HepG2 (cell line): ENCODE measurements at regions not wholly inside any gene's neighbourhood (a gene's known extent, or its start where the extent isn't known, plus 50 kb on each side); places are given as distances from the start of the nearest gene placed in this dataset.
A peak's percentile ranks its signal among the peaks of the same experiment; 100 is the strongest.
"Not testable (repeated sequence)": the region's sequence is repeated elsewhere in the genome, so short reads cannot be mapped to it uniquely, and the experiment has no call there.

ENCODE experiments used
- ATAC-seq: fragments of 200-7000 bp; cut with Tn5 transposase; 3 replicates; pipeline ENCODE4 v1.9.1; 2020; ENCODE audit warnings: mild to moderate bottlenecking, moderate library complexity
- BruUV-seq: library from RNA; stranded (reverse); fragments of 400-500 nt; replicated peaks from 2 replicates; lab custom pipeline; 2021; lab: Mats Ljungman, UMichigan
- CTCF ChIA-PET: fragments of 300-600 bp; formaldehyde crosslinking; extraction: SDS; loops from one replicate; lab custom pipeline; 2021; ENCODE audit warnings: low total read pairs, inconsistent platforms, low intra/inter-chr PET ratio; lab: Yijun Ruan, JAX
- POLR2A ChIA-PET: fragments of 350-600 bp; sonication (Branson Sonifier 250); formaldehyde crosslinking; loops from one replicate; lab custom pipeline; 2020; ENCODE audit warnings: antibody characterized with exemption, inconsistent platforms; lab: Yijun Ruan, JAX
- DNase-seq: peaks from one replicate; pipeline ENCODE4 v3.0.0-alpha.2; 2015; ENCODE audit warnings: low spot score
- FAIRE-seq: peaks from 3 replicates; lab custom pipeline; 2011; peaks lifted over from hg19 to GRCh38; lab: Jason Lieb, UNC
- H2AFZ ChIP-seq: one replicate; pipeline ENCODE4 v1.6.1; 2011; ENCODE audit warnings: low read length, inconsistent platforms
- H3K27ac ChIP-seq: fragments of 300-600 bp; 3 replicates; pipeline ENCODE4 v1.8.0; 2011; ENCODE audit warnings: mixed run types, mild to moderate bottlenecking, mixed read lengths, low read length, inconsistent platforms; ENCODE audit not compliant: insufficient read depth; ENCODE audit errors: extremely low read length
- H3K27me3 ChIP-seq, 2 experiments: fragments of 200-600 bp in 1 of 2; 2 replicates in 1 of 2; 3 replicates in 1 of 2; pipeline versions ENCODE4 v1.6.0 to v1.8.0; 2011; ENCODE audit warnings: low read length in 2 of 2, mild to moderate bottlenecking in 2 of 2, moderate library complexity in 2 of 2, inconsistent platforms in 1 of 2; ENCODE audit not compliant: insufficient read depth in 2 of 2, control insufficient read depth in 1 of 2
- H3K36me3 ChIP-seq, 2 experiments: fragments of 200-600 bp in 1 of 2; replicated peaks in 1 of 2; 2 replicates in 1 of 2; 3 replicates in 1 of 2; pipeline versions ENCODE4 v1.5.1 to v1.8.0; 2011; ENCODE audit warnings: low read length in 2 of 2, inconsistent platforms in 1 of 2; ENCODE audit not compliant: insufficient read depth in 2 of 2, control insufficient read depth in 1 of 2
- H3K4me1 ChIP-seq: 2 replicates; pipeline ENCODE4 v1.5.1; 2012; ENCODE audit warnings: low read length, inconsistent platforms; ENCODE audit not compliant: insufficient read depth
- H3K4me2 ChIP-seq: 2 replicates; pipeline ENCODE4 v1.6.0; 2011; ENCODE audit warnings: low read depth, low read length, inconsistent platforms
- H3K4me3 ChIP-seq, 3 experiments: fragments of 200-600 bp in 1 of 3; sonication (generic), shearing (Covaris generic) in 1 of 3; replicated peaks in 1 of 3; 2 replicates each; pipeline ENCODE4 v1.5.1; 2011 to 2016; ENCODE audit warnings: low read length in 3 of 3, inconsistent platforms in 2 of 3, low read depth in 2 of 3, mild to moderate bottlenecking in 2 of 3, control low read depth in 1 of 3, mixed read lengths in 1 of 3; ENCODE audit not compliant: insufficient read depth in 1 of 3
- H3K79me2 ChIP-seq: one replicate; pipeline ENCODE4 v1.6.1; 2011; ENCODE audit warnings: low read length, inconsistent platforms; ENCODE audit not compliant: insufficient read depth
- H3K9ac ChIP-seq: 2 replicates; pipeline ENCODE4 v1.6.0; 2011; ENCODE audit warnings: mild to moderate bottlenecking, low read depth, low read length, inconsistent platforms; ENCODE audit not compliant: insufficient read depth
- H3K9me3 ChIP-seq: 2 replicates; pipeline ENCODE4 v1.5.1; 2012; ENCODE audit warnings: mild to moderate bottlenecking, low read length
- H4K20me1 ChIP-seq: 2 replicates; pipeline ENCODE4 v1.6.0; 2011; ENCODE audit warnings: inconsistent platforms, mild to moderate bottlenecking, low read length, moderate library complexity; ENCODE audit not compliant: insufficient read depth
- CEBPB ChIP-seq: IDR thresholded peaks from 2 replicates; pipeline ENCODE4 v1.6.1; 2011; ENCODE audit warnings: low read depth, low read length, improper control_type of control experiment, borderline replicate concordance
- CTCF ChIP-seq: sonication (generic); formaldehyde crosslinking; IDR thresholded peaks from 2 replicates; pipeline ENCODE4 v1.5.0; 2020; ENCODE audit warnings: mild to moderate bottlenecking, missing genetic modification reagents, moderate library complexity
- PHF21A ChIP-seq: sonication (generic); formaldehyde crosslinking; IDR thresholded peaks from 2 replicates; pipeline ENCODE4 v1.5.0; 2020; ENCODE audit warnings: mild to moderate bottlenecking, missing genetic modification reagents
- RAD21 ChIP-seq: fragments of 450-650 bp; formaldehyde crosslinking; IDR thresholded peaks from 2 replicates; pipeline ENCODE4 v1.5.0; 2020; ENCODE audit warnings: mild to moderate bottlenecking
- SAFB2 ChIP-seq: sonication (generic); formaldehyde crosslinking; IDR thresholded peaks from 2 replicates; pipeline ENCODE4 v1.5.1; 2020; ENCODE audit warnings: missing genetic modification reagents, low read depth, mild to moderate bottlenecking, borderline replicate concordance
- STAG1 ChIP-seq: sonication (generic); formaldehyde crosslinking; IDR thresholded peaks from 2 replicates; pipeline ENCODE4 v1.4.0; 2020; ENCODE audit warnings: missing genetic modification reagents
- U2AF1 ChIP-seq: fragments of 200-400 bp; formaldehyde crosslinking; optimal IDR thresholded peaks from 2 replicates; pipeline ENCODE3; 2017; ENCODE audit warnings: mild to moderate bottlenecking, low read depth, low read length
- WGBS: methylation state at CpG from one replicate; pipeline ENCODE4 v1.1.6; 2017; ENCODE audit warnings: low lambda C conversion rate; 5-methylcytosine and 5-hydroxymethylcytosine counted together
- in situ Hi-C: cut with HindIII; loops from 2 replicates; pipeline ENCODE4 v1.10.0; 2017; ENCODE audit warnings: low pct_unique_long_range_greater_than_20kb; ENCODE audit not compliant: extremely low pct_ligation_motif_present
- intact Hi-C: fragments of 100-400 bp; cut with micrococcal nuclease; formaldehyde crosslinking; loops from one replicate; pipeline ENCODE4 v1.10.0; 2022; ENCODE audit not compliant: unreplicated experiment

- H3K9ac ChIP-seq, BruUV-seq, H3K4me2 ChIP-seq, H4K20me1 ChIP-seq, H3K79me2 ChIP-seq, H2AFZ ChIP-seq, H3K27ac ChIP-seq, H3K9me3 ChIP-seq, H3K4me3 ChIP-seq, intact Hi-C loops, H3K36me3 ChIP-seq, H3K27me3 ChIP-seq: not testable (repeated sequence)
- FAIRE-seq (peak; percentile 85), DNase-seq (peak; percentile 12), ATAC-seq (peak; percentile 73)
- in situ Hi-C loops, result loop anchor here (10.0 kb wide), 1 partner anchor 178 kb away; no protein-coding TSS in a partner anchor
- CTCF ChIA-PET, result interaction anchor here (1.3 to 1.7 kb wide), 2 partner anchors 114 to 293 kb away, joined by 6 to 8 read pairs; no protein-coding TSS in a partner anchor
- H3K4me1 ChIP-seq, result peaks cover 35% of the 10 kb centered on the region; the same call in 1 of the 2 replicates
- POLR2A ChIA-PET, result interaction anchor here (1.2 kb wide), 1 partner anchor 44 kb away, joined by 5 read pairs; no protein-coding TSS in a partner anchor
- TF ChIP-seq STAG1, result peak; percentile 61
- peak; percentile 62 for TF ChIP-seq CTCF (CRISPR knock-in tag)
- peak; percentile 22; the same call in 1 of the 2 replicates for TF ChIP-seq CEBPB
- TF ChIP-seq RAD21 (CRISPR knock-in tag), result peak; percentile 84
- WGBS, result 14% methylated on average over 8 of the region's 11 CpGs
These were observed 58.7 kb upstream of the ETV3 start for GRCh38 chr1:157196670-157197456.

DNA sequence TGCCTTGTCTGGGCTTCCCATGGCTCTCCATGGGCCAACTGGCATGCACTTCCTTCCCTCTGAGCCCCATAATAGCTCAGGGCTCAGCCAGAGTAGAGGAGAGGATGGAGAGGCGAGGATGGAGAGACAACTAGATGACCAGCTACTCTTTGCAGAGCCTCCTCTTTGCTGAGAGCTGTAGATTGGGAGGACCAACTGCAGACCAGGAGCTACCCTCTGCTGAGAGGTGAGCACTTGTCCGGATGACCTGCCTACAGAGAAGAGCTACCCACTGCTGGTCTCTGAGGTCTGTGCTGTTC is 58.0 kb upstream of the ETV3 start:
- Histone ChIP-seq H2AFZ (no peak overlapping the region), H3K27me3 (peaks cover 2 to 6% of the 10 kb centered on the region in 2 experiments; a peak in 4 of 5 replicates), H3K79me2 (no peaks in the 10 kb centered on the region), H3K27ac (no peak overlapping the region), H3K4me3 (no peak overlapping the region), H3K36me3 (no peaks in the 10 kb centered on the region), H3K4me2 (no peak overlapping the region), H3K4me1 (peaks cover 35% of the 10 kb centered on the region; the same call in 1 of the 2 replicates), H3K9ac (no peak overlapping the region), H4K20me1 (no peaks in the 10 kb centered on the region), H3K9me3 (no peaks in the 10 kb centered on the region)
- POLR2A ChIA-PET, result interaction anchor here (1.2 kb wide), 1 partner anchor 44 kb away, joined by 5 read pairs; no protein-coding TSS in a partner anchor
- in situ Hi-C loops (loop anchor here (10.0 kb wide), 1 partner anchor 179 kb away; no protein-coding TSS in a partner anchor), intact Hi-C loops (no loop called here)
- WGBS, result 39% methylated on average over 2 of the region's 2 CpGs
- no peak for TF ChIP-seq U2AF1
- no peak for TF ChIP-seq PHF21A (CRISPR knock-in tag)
- TF ChIP-seq SAFB2 (CRISPR knock-in tag), result no peak
- CTCF ChIA-PET, result interaction anchor here (1.3 to 1.7 kb wide), 2 partner anchors 115 to 294 kb away, joined by 6 to 8 read pairs; no protein-coding TSS in a partner anchor
- no TSS peak for BruUV-seq
- no peak for DNase-seq
- peak; percentile 18; the same call in 1 of the 3 replicates for ATAC-seq
- no peak for FAIRE-seq
